GM12865 (cell line): ENCODE measurements at regions not wholly inside any gene's neighbourhood (a gene's known extent, or its start where the extent isn't known, plus 50 kb on each side); places are given as distances from the start of the nearest gene placed in this dataset.
"Not testable (repeated sequence)": the region's sequence is repeated elsewhere in the genome, so short reads cannot be mapped to it uniquely, and the experiment has no call there.

Source experiments
- DNase-seq: peaks from one replicate; pipeline ENCODE4 v3.0.0; 2010; ENCODE audit warnings: low read depth
- H3K4me3 ChIP-seq: 2 replicates; pipeline ENCODE4 v1.5.1; 2011; ENCODE audit warnings: mild to moderate bottlenecking, low read depth, low read length, control low read depth
- CTCF ChIP-seq: IDR thresholded peaks from 2 replicates; pipeline ENCODE4 v1.5.1; 2011; ENCODE audit warnings: low read length, control low read depth, low read depth, inconsistent platforms; ENCODE audit not compliant: insufficient read depth; ENCODE audit errors: missing control alignments

GRCh38 chr4:64940698-64941097 lies 531.4 kb upstream of the TECRL start:
- H3K4me3 ChIP-seq = no peak overlapping the region
- TF ChIP-seq CTCF = no peak
- DNase-seq = no peak

- H3K4me3 ChIP-seq = no peak overlapping the region
- DNase-seq = no peak
- no peak for TF ChIP-seq CTCF
These were observed 526.3 kb upstream of the TECRL start for GRCh38 chr4:64935469-64936001.

GRCh38 chr4:64911846-64912245 lies 502.6 kb upstream of the TECRL start:
- no peak overlapping the region for H3K4me3 ChIP-seq
- no peak for TF ChIP-seq CTCF
- no peak for DNase-seq

- no peak for DNase-seq
- TF ChIP-seq CTCF = no peak
- no peak overlapping the region for H3K4me3 ChIP-seq
These were observed 494.7 kb upstream of the TECRL start for GRCh38 chr4:64903986-64904385.

GRCh38 chr4:64899563-64899962 lies 490.3 kb upstream of the TECRL start:
- no peak for DNase-seq
- TF ChIP-seq CTCF = no peak
- H3K4me3 ChIP-seq = no peak overlapping the region

GRCh38 chr4:64899030-64899429 lies 489.8 kb upstream of the TECRL start:
- not testable (repeated sequence) for DNase-seq, H3K4me3 ChIP-seq

- H3K4me3 ChIP-seq = no peak overlapping the region
- DNase-seq = no peak
- no peak for TF ChIP-seq CTCF
These were observed 488.4 kb upstream of the TECRL start for GRCh38 chr4:64897683-64898082.

GRCh38 chr4:64895031-64895430 lies 485.8 kb upstream of the TECRL start:
- H3K4me3 ChIP-seq = no peak overlapping the region
- no peak for TF ChIP-seq CTCF
- DNase-seq = no peak
